HEK293 (cell line): ENCODE measurements at regions not wholly inside any gene's neighbourhood (a gene's known extent, or its start where the extent isn't known, plus 50 kb on each side); places are given as distances from the start of the nearest gene placed in this dataset.

ENCODE experiments used
- CTCF ChIA-PET: fragments of 350-600 bp; formaldehyde crosslinking; extraction: SDS; loops from one replicate; lab custom pipeline; 2021; ENCODE audit warnings: antibody characterized with exemption; lab: Yijun Ruan, JAX
- POLR2A ChIA-PET: fragments of 300-600 bp; formaldehyde crosslinking; extraction: SDS; loops from one replicate; lab custom pipeline; 2020; ENCODE audit warnings: antibody characterized with exemption, inconsistent platforms; lab: Yijun Ruan, JAX
- H3K27ac ChIP-seq: fragments of 200-500 bp; sonication (Bioruptor generic); 2 replicates; pipeline ENCODE4 v1.5.1; 2014; ENCODE audit warnings: low read depth, low read length, control low read depth, inconsistent platforms; ENCODE audit errors: extremely low read depth
- H3K36me3 ChIP-seq, 2 experiments: fragments of 200-500 bp in 1 of 2; sonication (Bioruptor generic) in 1 of 2; 1 replicate in 1 of 2; 2 replicates in 1 of 2; pipeline ENCODE4 v1.5.1; 2014 to 2017; ENCODE audit warnings: inconsistent platforms in 2 of 2, low read length in 2 of 2; ENCODE audit not compliant: control insufficient read depth in 2 of 2, insufficient read depth in 1 of 2
- H3K4me1 ChIP-seq: fragments of 200-500 bp; sonication (Bioruptor generic); 2 replicates; pipeline ENCODE4 v1.5.1; 2014; ENCODE audit warnings: mild to moderate bottlenecking, low read length, inconsistent platforms; ENCODE audit not compliant: control insufficient read depth, insufficient read depth
- H3K4me3 ChIP-seq: 2 replicates; pipeline ENCODE4 v1.5.1; 2011; ENCODE audit warnings: low read depth, mild to moderate bottlenecking, control low read depth, low read length, moderate library complexity
- H3K9me3 ChIP-seq: fragments of 200-500 bp; sonication (Bioruptor generic); 2 replicates; pipeline ENCODE4 v1.5.1; 2014; ENCODE audit warnings: low read depth, low read length, inconsistent platforms; ENCODE audit not compliant: control insufficient read depth, insufficient read depth
- GFI1B ChIP-seq: fragments of 450-650 bp; formaldehyde crosslinking; IDR thresholded peaks from 2 replicates; pipeline ENCODE4 v1.5.1; 2016; ENCODE audit warnings: missing biosample characterization, missing genetic modification characterization
- GLI4 ChIP-seq: fragments of 450-650 bp; formaldehyde crosslinking; IDR thresholded peaks from 2 replicates; pipeline ENCODE4 v1.5.1; 2016; ENCODE audit warnings: missing biosample characterization, missing genetic modification characterization
- GLIS1 ChIP-seq: fragments of 450-650 bp; formaldehyde crosslinking; IDR thresholded peaks from 2 replicates; pipeline ENCODE4 v1.5.1; 2016; ENCODE audit warnings: missing biosample characterization, missing genetic modification characterization
- KLF17 ChIP-seq: fragments of 450-650 bp; formaldehyde crosslinking; IDR thresholded peaks from 2 replicates; pipeline ENCODE4 v1.5.1; 2016; ENCODE audit warnings: missing biosample characterization, missing genetic modification characterization
- KLF9 ChIP-seq: fragments of 450-650 bp; formaldehyde crosslinking; IDR thresholded peaks from 2 replicates; pipeline ENCODE4 v1.5.1; 2016; ENCODE audit warnings: missing biosample characterization, missing genetic modification characterization, low read depth
- PATZ1 ChIP-seq: fragments of 450-650 bp; formaldehyde crosslinking; IDR thresholded peaks from 2 replicates; pipeline ENCODE4 v1.5.1; 2016; ENCODE audit warnings: missing biosample characterization, missing genetic modification characterization
- PBX3 ChIP-seq: sonication (generic); formaldehyde crosslinking; IDR thresholded peaks from 2 replicates; pipeline ENCODE4 v1.8.1; 2022; ENCODE audit warnings: mild to moderate bottlenecking, moderate library complexity, missing genetic modification reagents
- PRDM4 ChIP-seq: fragments of 450-650 bp; formaldehyde crosslinking; IDR thresholded peaks from 2 replicates; pipeline ENCODE4 v1.5.1; 2017; ENCODE audit warnings: missing biosample characterization, missing genetic modification characterization
- SP2 ChIP-seq: fragments of 450-650 bp; formaldehyde crosslinking; IDR thresholded peaks from 2 replicates; pipeline ENCODE4 v1.5.1; 2016; ENCODE audit warnings: missing biosample characterization, missing genetic modification characterization
- ZBTB7A ChIP-seq: fragments of 450-650 bp; formaldehyde crosslinking; IDR thresholded peaks from 2 replicates; pipeline ENCODE4 v1.5.1; 2016; ENCODE audit warnings: low read depth, missing biosample characterization, missing genetic modification characterization
- ZNF138 ChIP-seq: fragments of 450-650 bp; formaldehyde crosslinking; IDR thresholded peaks from 2 replicates; pipeline ENCODE4 v1.5.1; 2016; ENCODE audit warnings: missing biosample characterization, missing genetic modification characterization, borderline replicate concordance
- ZNF16 ChIP-seq: fragments of 450-650 bp; formaldehyde crosslinking; IDR thresholded peaks from 2 replicates; pipeline ENCODE4 v1.5.1; 2016; ENCODE audit warnings: low read depth, missing biosample characterization, missing genetic modification characterization
- ZNF18 ChIP-seq: fragments of 450-650 bp; formaldehyde crosslinking; IDR thresholded peaks from 2 replicates; pipeline ENCODE4 v1.5.1; 2016; ENCODE audit warnings: missing biosample characterization, missing genetic modification characterization
- ZNF221 ChIP-seq: fragments of 450-650 bp; formaldehyde crosslinking; IDR thresholded peaks from 2 replicates; pipeline ENCODE4 v1.5.1; 2017; ENCODE audit warnings: missing biosample characterization, missing genetic modification characterization, borderline replicate concordance
- ZNF223 ChIP-seq: fragments of 450-650 bp; formaldehyde crosslinking; IDR thresholded peaks from 2 replicates; pipeline ENCODE4 v1.5.1; 2016; ENCODE audit warnings: missing biosample characterization, missing genetic modification characterization
- ZNF335 ChIP-seq: fragments of 450-650 bp; formaldehyde crosslinking; conservative IDR thresholded peaks from 2 replicates; pipeline ENCODE4 v1.5.1; 2016; ENCODE audit warnings: missing biosample characterization, missing genetic modification characterization
- ZNF37A ChIP-seq: fragments of 450-650 bp; IDR thresholded peaks from 2 replicates; pipeline ENCODE4 v1.5.1; 2018; ENCODE audit warnings: missing biosample characterization, missing genetic modification characterization
- ZNF510 ChIP-seq: fragments of 450-650 bp; formaldehyde crosslinking; IDR thresholded peaks from 2 replicates; pipeline ENCODE4 v1.5.1; 2018; ENCODE audit warnings: mild to moderate bottlenecking, missing genetic modification characterization, missing biosample characterization; ENCODE audit not compliant: insufficient replicate concordance
- ZNF623 ChIP-seq: fragments of 450-650 bp; formaldehyde crosslinking; IDR thresholded peaks from 2 replicates; pipeline ENCODE4 v1.5.1; 2016; ENCODE audit warnings: missing biosample characterization, missing genetic modification characterization
- ZNF701 ChIP-seq: fragments of 450-650 bp; formaldehyde crosslinking; IDR thresholded peaks from 2 replicates; pipeline ENCODE4 v1.5.1; 2016; ENCODE audit warnings: missing biosample characterization, missing genetic modification characterization
- ZSCAN23 ChIP-seq: fragments of 450-650 bp; formaldehyde crosslinking; IDR thresholded peaks from 2 replicates; pipeline ENCODE4 v1.5.1; 2016; ENCODE audit warnings: missing biosample characterization, missing genetic modification characterization
- TF ChIP-seq, protein P1 (sequence below): fragments of 450-650 bp; IDR thresholded peaks from 2 replicates; pipeline ENCODE4 v1.5.1; 2018; ENCODE audit warnings: missing biosample characterization, missing genetic modification characterization
- TF ChIP-seq, protein P2 (sequence below): fragments of 450-650 bp; formaldehyde crosslinking; IDR thresholded peaks from 2 replicates; pipeline ENCODE4 v1.5.1; 2017; ENCODE audit warnings: missing biosample characterization, mild to moderate bottlenecking, missing genetic modification characterization, moderate library complexity

GRCh38 chr17:74146196-74146595 lies 57.3 kb upstream of the RPL38 start:
- ChIA-PET POLR2A (interaction anchor here (0.7 kb wide), 1 partner anchor 35 kb away, joined by 6 read pairs; no protein-coding TSS in a partner anchor), CTCF (no interaction called here)
- TF ChIP-seq GFI1B = no peak
- no peak for TF ChIP-seq ZNF223 (tag by site-specific recombination)
- TF ChIP-seq ZSCAN23 (tag by site-specific recombination) = no peak
- no peak for TF ChIP-seq ZNF37A
- no peak for TF ChIP-seq ZNF18 (tag by site-specific recombination)
- TF ChIP-seq PBX3 = no peak
- TF ChIP-seq ZBTB7A (tag by site-specific recombination) = no peak
- TF ChIP-seq KLF17 (tag by site-specific recombination) = no peak
- no peak for TF ChIP-seq ZNF221 (tag by site-specific recombination)
- TF ChIP-seq GLIS1 (tag by site-specific recombination) = no peak
- TF ChIP-seq PRDM4 (tag by site-specific recombination) = no peak
- no peak for TF ChIP-seq ZNF16 (tag by site-specific recombination)
- no peak for TF ChIP-seq ZNF701 (tag by site-specific recombination)
- H3K27ac ChIP-seq = no peak overlapping the region
- H3K36me3 ChIP-seq = no peaks in the 10 kb centered on the region
- H3K9me3 ChIP-seq = peaks cover 4% of the 10 kb centered on the region
- no peaks in the 10 kb centered on the region for H3K4me1 ChIP-seq
- H3K4me3 ChIP-seq = no peak overlapping the region

DNA sequence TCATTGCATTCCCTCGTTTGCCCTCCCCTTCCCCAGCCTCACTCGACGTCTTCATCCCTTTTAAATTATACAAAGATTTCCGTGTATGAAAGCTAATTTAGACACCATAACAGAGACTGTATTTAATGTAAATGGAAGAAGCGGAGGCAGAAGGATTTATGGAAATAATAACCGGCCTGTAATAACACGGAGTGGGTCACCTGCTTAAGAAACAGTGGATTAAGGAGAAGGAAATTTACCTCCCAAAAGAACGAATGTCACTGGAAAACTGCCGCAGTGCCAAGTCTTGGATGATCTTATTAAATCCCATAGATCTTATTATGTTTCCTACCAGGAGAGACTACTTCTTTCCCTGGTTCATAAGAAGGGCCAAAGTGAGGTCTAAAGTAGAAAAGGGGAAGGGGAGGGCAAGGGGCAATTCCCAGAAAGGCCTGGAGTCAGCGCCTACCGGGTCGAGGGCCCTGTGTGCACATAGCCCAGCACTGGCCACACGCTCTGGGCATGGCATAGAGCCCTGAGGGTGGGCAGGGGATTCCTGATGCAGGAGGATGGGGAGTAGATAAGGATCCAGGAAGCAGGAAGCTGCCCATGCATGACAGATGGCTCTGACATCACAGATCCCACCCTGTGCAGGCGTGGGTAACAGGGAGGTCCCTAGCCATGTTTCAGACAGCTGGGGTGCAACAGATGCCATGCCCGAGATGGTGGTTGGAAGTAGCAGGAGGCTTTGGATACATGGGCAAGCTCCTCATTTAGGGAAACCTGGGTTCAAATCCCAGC lies 56.2 kb upstream of the RPL38 start:
- Histone ChIP-seq H3K9me3 (peaks cover 4% of the 10 kb centered on the region; the same call in 1 of the 2 replicates), H3K4me1 (no peaks in the 10 kb centered on the region), H3K36me3 (no peaks in the 10 kb centered on the region), H3K27ac (no peak overlapping the region), H3K4me3 (no peak overlapping the region)
- CTCF ChIA-PET = interaction anchor here (0.6 kb wide), 1 partner anchor 1069 kb away, joined by 6 read pairs; no protein-coding TSS in a partner anchor
- POLR2A ChIA-PET = no interaction called here
- no peak for TF ChIP-seq ZNF138 (tag by site-specific recombination)
- no peak for TF ChIP-seq ZBTB7A (tag by site-specific recombination)
- no peak for TF ChIP-seq PATZ1 (tag by site-specific recombination)
- TF ChIP-seq KLF9 (tag by site-specific recombination) = no peak
- no peak for TF ChIP-seq ZNF510
- TF ChIP-seq ZNF335 (tag by site-specific recombination) = no peak
- TF ChIP-seq, protein P1, sequence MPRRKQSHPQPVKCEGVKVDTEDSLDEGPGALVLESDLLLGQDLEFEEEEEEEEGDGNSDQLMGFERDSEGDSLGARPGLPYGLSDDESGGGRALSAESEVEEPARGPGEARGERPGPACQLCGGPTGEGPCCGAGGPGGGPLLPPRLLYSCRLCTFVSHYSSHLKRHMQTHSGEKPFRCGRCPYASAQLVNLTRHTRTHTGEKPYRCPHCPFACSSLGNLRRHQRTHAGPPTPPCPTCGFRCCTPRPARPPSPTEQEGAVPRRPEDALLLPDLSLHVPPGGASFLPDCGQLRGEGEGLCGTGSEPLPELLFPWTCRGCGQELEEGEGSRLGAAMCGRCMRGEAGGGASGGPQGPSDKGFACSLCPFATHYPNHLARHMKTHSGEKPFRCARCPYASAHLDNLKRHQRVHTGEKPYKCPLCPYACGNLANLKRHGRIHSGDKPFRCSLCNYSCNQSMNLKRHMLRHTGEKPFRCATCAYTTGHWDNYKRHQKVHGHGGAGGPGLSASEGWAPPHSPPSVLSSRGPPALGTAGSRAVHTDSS (tag by site-specific recombination) = no peak
- no peak for TF ChIP-seq SP2 (tag by site-specific recombination)
- no peak for TF ChIP-seq ZNF623
- TF ChIP-seq GLI4 (tag by site-specific recombination) = no peak
- TF ChIP-seq, protein P2, sequence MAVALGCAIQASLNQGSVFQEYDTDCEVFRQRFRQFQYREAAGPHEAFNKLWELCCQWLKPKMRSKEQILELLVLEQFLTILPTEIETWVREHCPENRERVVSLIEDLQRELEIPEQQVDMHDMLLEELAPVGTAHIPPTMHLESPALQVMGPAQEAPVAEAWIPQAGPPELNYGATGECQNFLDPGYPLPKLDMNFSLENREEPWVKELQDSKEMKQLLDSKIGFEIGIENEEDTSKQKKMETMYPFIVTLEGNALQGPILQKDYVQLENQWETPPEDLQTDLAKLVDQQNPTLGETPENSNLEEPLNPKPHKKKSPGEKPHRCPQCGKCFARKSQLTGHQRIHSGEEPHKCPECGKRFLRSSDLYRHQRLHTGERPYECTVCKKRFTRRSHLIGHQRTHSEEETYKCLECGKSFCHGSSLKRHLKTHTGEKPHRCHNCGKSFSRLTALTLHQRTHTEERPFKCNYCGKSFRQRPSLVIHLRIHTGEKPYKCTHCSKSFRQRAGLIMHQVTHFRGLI (tag by site-specific recombination) = no peak
